Spinal cord (tissue), 9 donors: ENCODE measurements at regions not wholly inside any gene's neighbourhood (a gene's known extent, or its start where the extent isn't known, plus 50 kb on each side); places are given as distances from the start of the nearest gene placed in this dataset.

ENCODE experiments used
- DNase-seq, 6 donors: peaks; one replicate each; pipeline versions ENCODE4 v3.0.0 to v3.0.0-alpha.2; 2013 to 2015; ENCODE audit warnings: low spot score in 6 of 6, low read depth in 4 of 6
- H3K27ac ChIP-seq: one replicate; pipeline ENCODE4 v1.5.1; 2013; ENCODE audit warnings: low read depth, low read length, control low read depth
- H3K27me3 ChIP-seq: one replicate; pipeline ENCODE4 v1.6.1; 2013; ENCODE audit warnings: low read length; ENCODE audit not compliant: control insufficient read depth, insufficient read depth
- H3K36me3 ChIP-seq: one replicate; pipeline ENCODE4 v1.6.1; 2013; ENCODE audit warnings: low read length; ENCODE audit not compliant: control insufficient read depth, insufficient read depth
- H3K4me1 ChIP-seq: one replicate; pipeline ENCODE4 v1.6.1; 2013; ENCODE audit warnings: low read length; ENCODE audit not compliant: control insufficient read depth, insufficient read depth
- H3K4me3 ChIP-seq: one replicate; pipeline ENCODE4 v1.5.1; 2013; ENCODE audit warnings: low read depth, low read length, control low read depth
- H3K9me3 ChIP-seq: one replicate; pipeline ENCODE4 v1.6.1; 2013; ENCODE audit warnings: low read length; ENCODE audit not compliant: control insufficient read depth, insufficient read depth
- WGBS: methylation state at CpG from one replicate; pipeline ENCODE4 v1.1.5; 2013; ENCODE audit warnings: missing lambda C conversion rate; ENCODE audit not compliant: insufficient coverage; 5-methylcytosine and 5-hydroxymethylcytosine counted together
- donor health status: healthy.

GRCh38 chr18:50444539-50444938 is 69.7 kb downstream of the SKA1 start:
- Histone ChIP-seq H3K27ac (no peak overlapping the region), H3K4me3 (no peak overlapping the region), H3K27me3 (no peaks in the 10 kb centered on the region), H3K4me1 (no peaks in the 10 kb centered on the region), H3K36me3 (no peaks in the 10 kb centered on the region), H3K9me3 (peaks cover 9% of the 10 kb centered on the region)
- no peak for DNase-seq
- WGBS, result 86% methylated on average over 2 of the region's 2 CpGs

GRCh38 chr18:50446629-50447028 is 71.8 kb downstream of the SKA1 start:
- H3K4me3 ChIP-seq, result no peak overlapping the region
- H3K36me3 ChIP-seq, result no peaks in the 10 kb centered on the region
- no peaks in the 10 kb centered on the region for H3K4me1 ChIP-seq
- whole genome bisulfite sequencing, result no CpG with 5 or more reads among the region's 2 CpGs
- DNase-seq, result no peak
- H3K9me3 ChIP-seq, result peaks cover 9% of the 10 kb centered on the region
- no peak overlapping the region for H3K27ac ChIP-seq
- no peaks in the 10 kb centered on the region for H3K27me3 ChIP-seq

GRCh38 chr18:50447102-50447741 is 72.4 kb downstream of the SKA1 start:
- Histone ChIP-seq H3K27ac (no peak overlapping the region), H3K36me3 (no peaks in the 10 kb centered on the region), H3K4me3 (no peak overlapping the region), H3K4me1 (no peaks in the 10 kb centered on the region), H3K9me3 (peaks cover 9% of the 10 kb centered on the region), H3K27me3 (no peaks in the 10 kb centered on the region)
- WGBS, result 79% methylated on average over 5 of the region's 5 CpGs
- DNase-seq, result no peak

GRCh38 chr18:50447952-50448351 is 73.1 kb downstream of the SKA1 start:
- Histone ChIP-seq H3K36me3 (no peaks in the 10 kb centered on the region), H3K4me3 (no peak overlapping the region), H3K4me1 (no peaks in the 10 kb centered on the region), H3K27me3 (no peaks in the 10 kb centered on the region), H3K9me3 (peaks cover 9% of the 10 kb centered on the region), H3K27ac (no peak overlapping the region)
- DNase-seq, result no peak
- WGBS, result no CpG with 5 or more reads among the region's 1 CpG

GRCh38 chr18:50451100-50451842 is 76.4 kb downstream of the SKA1 start:
- Histone ChIP-seq H3K27ac (no peak overlapping the region), H3K9me3 (no peaks in the 10 kb centered on the region), H3K4me1 (peaks cover 7% of the 10 kb centered on the region), H3K4me3 (no peak overlapping the region), H3K27me3 (no peaks in the 10 kb centered on the region), H3K36me3 (no peaks in the 10 kb centered on the region)
- 60% methylated on average over 1 of the region's 7 CpGs for WGBS
- no peak for DNase-seq

GRCh38 chr18:50453014-50453680 is 78.3 kb downstream of the SKA1 start:
- H3K4me1 ChIP-seq, result peaks cover 7% of the 10 kb centered on the region
- no peaks in the 10 kb centered on the region for H3K9me3 ChIP-seq
- WGBS, result no CpG with 5 or more reads among the region's 1 CpG
- H3K27ac ChIP-seq, result no peak overlapping the region
- no peak overlapping the region for H3K4me3 ChIP-seq
- no peaks in the 10 kb centered on the region for H3K36me3 ChIP-seq
- no peak for DNase-seq
- no peaks in the 10 kb centered on the region for H3K27me3 ChIP-seq

GRCh38 chr18:50453732-50454131 is 78.9 kb downstream of the SKA1 start:
- DNase-seq, result no peak
- H3K27ac ChIP-seq, result no peak overlapping the region
- peaks cover 7% of the 10 kb centered on the region for H3K4me1 ChIP-seq
- H3K9me3 ChIP-seq, result no peaks in the 10 kb centered on the region
- H3K27me3 ChIP-seq, result no peaks in the 10 kb centered on the region
- H3K36me3 ChIP-seq, result no peaks in the 10 kb centered on the region
- no peak overlapping the region for H3K4me3 ChIP-seq
- WGBS, result no CpG with 5 or more reads among the region's 4 CpGs

GRCh38 chr18:50454387-50454988 is 79.6 kb downstream of the SKA1 start:
- Histone ChIP-seq H3K27me3 (no peaks in the 10 kb centered on the region), H3K4me1 (peaks cover 7% of the 10 kb centered on the region), H3K4me3 (no peak overlapping the region), H3K9me3 (no peaks in the 10 kb centered on the region), H3K36me3 (no peaks in the 10 kb centered on the region), H3K27ac (no peak overlapping the region)
- DNase-seq, result peak in 2 of 6 donors; percentile 33 to 73
- 81% methylated on average over 8 of the region's 10 CpGs for WGBS

- H3K27me3 ChIP-seq, result no peaks in the 10 kb centered on the region
- H3K4me1 ChIP-seq, result peaks cover 7% of the 10 kb centered on the region
- no peak for DNase-seq
- H3K27ac ChIP-seq, result no peak overlapping the region
- no CpG with 5 or more reads among the region's 4 CpGs for WGBS
- no peaks in the 10 kb centered on the region for H3K9me3 ChIP-seq
- H3K36me3 ChIP-seq, result no peaks in the 10 kb centered on the region
- no peak overlapping the region for H3K4me3 ChIP-seq
These were observed 81.4 kb downstream of the SKA1 start for GRCh38 chr18:50456285-50456684.
